Endothelial cell (in vitro differentiated cells): ENCODE measurements at regions not wholly inside any gene's neighbourhood (a gene's known extent, or its start where the extent isn't known, plus 50 kb on each side); places are given as distances from the start of the nearest gene placed in this dataset.

ENCODE experiments used
- DNase-seq: peaks from one replicate; pipeline ENCODE4 v3.0.0; 2021; ENCODE audit warnings: low spot score
- H3K27ac Mint-ChIP-seq: one replicate; pipeline ENCODE4 v1.8.0; 2021; ENCODE audit warnings: mixed read lengths, inconsistent platforms; ENCODE audit not compliant: unreplicated experiment
- H3K27me3 Mint-ChIP-seq: one replicate; pipeline ENCODE4 v1.8.0; 2021; ENCODE audit warnings: mild to moderate bottlenecking, moderate library complexity, mixed read lengths, inconsistent platforms; ENCODE audit not compliant: unreplicated experiment
- H3K36me3 Mint-ChIP-seq: one replicate; pipeline ENCODE4 v1.8.0; 2021; ENCODE audit warnings: mild to moderate bottlenecking, low read depth, mixed read lengths, inconsistent platforms; ENCODE audit not compliant: unreplicated experiment
- H3K4me1 Mint-ChIP-seq: one replicate; pipeline ENCODE4 v1.8.0; 2021; ENCODE audit warnings: mild to moderate bottlenecking, mixed read lengths, inconsistent platforms; ENCODE audit not compliant: unreplicated experiment
- H3K4me3 Mint-ChIP-seq: one replicate; pipeline ENCODE4 v1.8.0; 2021; ENCODE audit warnings: mild to moderate bottlenecking, mixed read lengths, inconsistent platforms; ENCODE audit not compliant: unreplicated experiment
- H3K9me3 Mint-ChIP-seq: one replicate; pipeline ENCODE4 v1.8.0; 2021; ENCODE audit warnings: mixed read lengths, inconsistent platforms; ENCODE audit not compliant: unreplicated experiment
- TF ChIP-seq, protein P1 (sequence below): fragments of 200-600 bp; sonication (generic); IDR thresholded peaks from one replicate; pipeline ENCODE4 v1.5.0; 2021; ENCODE audit warnings: antibody characterized with exemption; ENCODE audit not compliant: unreplicated experiment

DNA sequence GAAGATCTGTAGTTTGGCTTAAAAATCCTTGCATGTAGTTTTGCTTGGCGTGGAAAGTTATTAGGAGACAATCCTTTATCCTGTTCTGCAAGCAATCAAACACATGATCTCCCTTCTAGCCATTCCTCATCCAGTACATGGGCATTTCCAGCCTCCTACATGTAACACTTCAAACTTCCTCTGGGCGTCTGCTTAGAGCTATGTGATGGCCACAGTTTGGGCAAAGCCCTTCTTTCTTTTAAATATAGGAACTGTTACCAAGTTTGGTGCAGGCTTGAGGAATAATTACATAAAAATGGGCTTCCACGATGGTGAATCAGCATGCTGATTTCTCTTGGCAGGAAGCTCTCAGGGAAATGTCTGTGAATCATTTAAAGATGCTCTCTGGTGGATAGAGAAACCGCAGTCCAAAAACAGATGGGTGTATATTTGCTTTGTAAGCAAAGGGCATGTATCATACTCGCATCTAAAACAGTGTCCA, 176.9 kb upstream of the FMN2 start:
- H3K4me1 Mint-ChIP-seq, result peaks cover 15% of the 10 kb centered on the region
- peaks cover 3% of the 10 kb centered on the region for H3K36me3 Mint-ChIP-seq
- H3K27ac Mint-ChIP-seq, result no peak overlapping the region
- no peak overlapping the region for H3K4me3 Mint-ChIP-seq
- no peaks in the 10 kb centered on the region for H3K27me3 Mint-ChIP-seq
- H3K9me3 Mint-ChIP-seq, result no peaks in the 10 kb centered on the region
- TF ChIP-seq, protein P1, sequence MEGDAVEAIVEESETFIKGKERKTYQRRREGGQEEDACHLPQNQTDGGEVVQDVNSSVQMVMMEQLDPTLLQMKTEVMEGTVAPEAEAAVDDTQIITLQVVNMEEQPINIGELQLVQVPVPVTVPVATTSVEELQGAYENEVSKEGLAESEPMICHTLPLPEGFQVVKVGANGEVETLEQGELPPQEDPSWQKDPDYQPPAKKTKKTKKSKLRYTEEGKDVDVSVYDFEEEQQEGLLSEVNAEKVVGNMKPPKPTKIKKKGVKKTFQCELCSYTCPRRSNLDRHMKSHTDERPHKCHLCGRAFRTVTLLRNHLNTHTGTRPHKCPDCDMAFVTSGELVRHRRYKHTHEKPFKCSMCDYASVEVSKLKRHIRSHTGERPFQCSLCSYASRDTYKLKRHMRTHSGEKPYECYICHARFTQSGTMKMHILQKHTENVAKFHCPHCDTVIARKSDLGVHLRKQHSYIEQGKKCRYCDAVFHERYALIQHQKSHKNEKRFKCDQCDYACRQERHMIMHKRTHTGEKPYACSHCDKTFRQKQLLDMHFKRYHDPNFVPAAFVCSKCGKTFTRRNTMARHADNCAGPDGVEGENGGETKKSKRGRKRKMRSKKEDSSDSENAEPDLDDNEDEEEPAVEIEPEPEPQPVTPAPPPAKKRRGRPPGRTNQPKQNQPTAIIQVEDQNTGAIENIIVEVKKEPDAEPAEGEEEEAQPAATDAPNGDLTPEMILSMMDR, result no peak
- no peak for DNase-seq

DNA sequence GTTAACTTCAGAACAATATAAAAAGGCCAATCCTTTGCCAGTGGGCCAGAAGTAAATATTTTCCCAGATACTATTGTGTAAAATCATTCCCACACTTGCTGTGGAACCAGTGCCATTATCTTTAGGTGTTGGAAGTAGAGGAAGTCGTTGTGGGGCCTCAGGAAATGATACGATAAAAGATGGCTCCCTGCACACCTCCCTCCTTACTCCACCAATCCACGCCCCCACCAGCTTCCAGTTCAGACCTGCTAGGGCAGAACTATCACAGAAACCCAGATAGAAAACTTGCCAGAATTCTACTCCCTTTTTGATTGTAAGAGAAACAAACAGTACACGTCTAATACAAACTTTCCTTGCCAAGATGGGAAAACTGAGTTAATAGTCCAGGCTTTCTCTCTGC, 173.0 kb upstream of the FMN2 start:
- Mint-ChIP-seq H3K4me1 (peaks cover 11% of the 10 kb centered on the region), H3K27ac (no peak overlapping the region), H3K4me3 (no peak overlapping the region), H3K27me3 (peaks cover 1% of the 10 kb centered on the region), H3K36me3 (no peaks in the 10 kb centered on the region), H3K9me3 (no peaks in the 10 kb centered on the region)
- TF ChIP-seq, protein P1, result no peak
- no peak for DNase-seq

DNA sequence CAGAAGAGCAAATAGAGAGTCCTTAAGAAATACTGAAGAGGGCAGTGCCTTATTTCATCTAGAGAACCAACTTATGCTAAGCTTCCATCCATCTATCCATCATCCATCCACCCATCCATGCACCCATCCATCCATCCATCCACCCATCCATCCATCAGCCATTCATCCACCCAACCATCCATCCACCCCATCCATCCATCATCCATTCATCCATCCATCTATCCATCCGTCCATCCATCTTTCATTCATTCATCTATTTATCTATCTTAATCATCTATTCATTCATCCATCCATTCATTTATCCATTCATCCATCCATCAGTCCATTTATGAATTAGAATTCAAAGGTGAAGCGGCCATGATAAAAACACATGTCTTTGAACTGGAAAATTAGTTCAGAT, 171.5 kb upstream of the FMN2 start:
- Mint-ChIP-seq H3K4me3 (no peak overlapping the region), H3K27ac (no peak overlapping the region), H3K27me3 (peaks cover 1% of the 10 kb centered on the region), H3K36me3 (no peaks in the 10 kb centered on the region), H3K9me3 (no peaks in the 10 kb centered on the region), H3K4me1 (peaks cover 11% of the 10 kb centered on the region)
- TF ChIP-seq, protein P1, result no peak
- no peak for DNase-seq

DNA sequence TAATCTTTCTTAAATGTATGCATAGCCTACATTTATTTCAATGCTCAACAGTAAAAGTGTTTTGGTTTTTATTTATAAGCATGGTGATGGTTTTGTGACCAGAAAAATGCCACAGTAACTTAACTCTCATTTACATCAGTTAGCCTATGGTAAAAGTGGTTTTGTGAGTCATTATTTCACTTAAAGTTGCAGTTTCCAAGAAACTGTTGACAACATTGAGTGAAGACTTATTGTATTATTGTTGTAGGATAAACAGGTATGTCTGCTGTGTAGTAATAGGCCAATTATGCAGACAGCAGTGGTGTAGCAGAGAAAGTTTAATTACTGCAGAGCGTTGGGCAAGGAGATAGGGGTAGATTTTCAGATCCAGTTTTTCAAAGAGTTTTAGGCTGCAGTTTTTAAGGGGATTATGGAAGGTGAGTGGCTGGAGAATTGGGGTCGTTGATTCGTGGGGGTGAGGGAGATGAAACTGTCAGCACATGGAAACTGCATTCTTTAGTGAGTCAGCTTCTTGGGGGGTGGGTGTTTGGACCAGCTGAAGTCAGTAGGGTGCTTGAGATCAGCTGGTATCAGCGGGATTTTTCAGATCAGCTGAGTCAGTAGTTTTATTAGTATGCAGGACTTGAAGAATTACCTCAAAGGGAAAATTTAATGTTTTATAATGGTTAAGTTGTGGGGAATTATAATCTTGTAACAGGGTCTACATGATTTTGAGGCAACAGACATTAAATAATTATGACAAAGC, 168.7 kb upstream of the FMN2 start:
- H3K27ac Mint-ChIP-seq, result no peak overlapping the region
- peaks cover 10% of the 10 kb centered on the region for H3K4me1 Mint-ChIP-seq
- no peak for DNase-seq
- peaks cover 1% of the 10 kb centered on the region for H3K27me3 Mint-ChIP-seq
- H3K9me3 Mint-ChIP-seq, result no peaks in the 10 kb centered on the region
- H3K4me3 Mint-ChIP-seq, result no peak overlapping the region
- no peaks in the 10 kb centered on the region for H3K36me3 Mint-ChIP-seq
- TF ChIP-seq, protein P1, result no peak

DNA sequence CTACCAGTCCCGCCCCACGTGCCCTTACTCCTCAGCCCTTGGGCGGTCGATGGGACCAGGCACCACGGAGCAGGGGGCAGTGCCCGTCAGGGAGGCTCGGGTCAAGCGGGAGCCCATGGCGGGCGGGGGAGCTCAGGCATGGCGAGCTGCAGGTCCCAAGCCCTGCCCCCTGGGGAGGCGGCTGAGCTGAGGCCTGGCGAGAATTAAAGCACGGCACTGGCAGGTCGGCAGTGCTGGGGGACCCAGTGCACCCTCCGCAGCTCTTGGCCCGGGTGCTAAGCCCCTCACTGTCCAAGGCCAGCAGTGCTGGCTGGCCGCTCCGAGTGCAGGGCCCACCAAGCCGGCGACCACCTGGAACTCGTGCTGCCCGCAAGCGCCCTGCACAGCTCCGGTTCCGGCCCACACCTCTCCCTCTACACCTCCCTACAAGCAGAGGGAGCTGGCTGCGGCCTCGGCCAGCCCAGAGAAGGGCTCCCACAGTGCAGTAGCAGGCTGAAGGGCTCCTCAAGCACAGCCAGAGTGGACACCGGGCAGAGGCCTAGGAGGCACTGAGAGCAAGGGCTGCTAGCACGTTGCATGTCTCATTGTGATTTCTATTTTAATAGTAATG, 166.8 kb upstream of the FMN2 start:
- Mint-ChIP-seq H3K9me3 (no peaks in the 10 kb centered on the region), H3K27ac (no peak overlapping the region), H3K4me1 (no peaks in the 10 kb centered on the region), H3K27me3 (peaks cover 1% of the 10 kb centered on the region), H3K36me3 (no peaks in the 10 kb centered on the region), H3K4me3 (no peak overlapping the region)
- TF ChIP-seq, protein P1, result no peak
- DNase-seq, result no peak
